ENCODE measurements at regions not wholly inside any gene's neighbourhood (a gene's known extent, or its start where the extent isn't known, plus 50 kb on each side); places are given as distances from the start of the nearest gene placed in this dataset.

- DNase-seq = no peak
Observed at GRCh38 chr3:189502256-189502655, 128.9 kb upstream of the TP63 start.

GRCh38 chr3:189502676-189503257, 128.4 kb upstream of the TP63 start:
- DNase-seq = no peak

GRCh38 chr3:189507856-189508255, 123.3 kb upstream of the TP63 start:
- DNase-seq = no peak

DNA sequence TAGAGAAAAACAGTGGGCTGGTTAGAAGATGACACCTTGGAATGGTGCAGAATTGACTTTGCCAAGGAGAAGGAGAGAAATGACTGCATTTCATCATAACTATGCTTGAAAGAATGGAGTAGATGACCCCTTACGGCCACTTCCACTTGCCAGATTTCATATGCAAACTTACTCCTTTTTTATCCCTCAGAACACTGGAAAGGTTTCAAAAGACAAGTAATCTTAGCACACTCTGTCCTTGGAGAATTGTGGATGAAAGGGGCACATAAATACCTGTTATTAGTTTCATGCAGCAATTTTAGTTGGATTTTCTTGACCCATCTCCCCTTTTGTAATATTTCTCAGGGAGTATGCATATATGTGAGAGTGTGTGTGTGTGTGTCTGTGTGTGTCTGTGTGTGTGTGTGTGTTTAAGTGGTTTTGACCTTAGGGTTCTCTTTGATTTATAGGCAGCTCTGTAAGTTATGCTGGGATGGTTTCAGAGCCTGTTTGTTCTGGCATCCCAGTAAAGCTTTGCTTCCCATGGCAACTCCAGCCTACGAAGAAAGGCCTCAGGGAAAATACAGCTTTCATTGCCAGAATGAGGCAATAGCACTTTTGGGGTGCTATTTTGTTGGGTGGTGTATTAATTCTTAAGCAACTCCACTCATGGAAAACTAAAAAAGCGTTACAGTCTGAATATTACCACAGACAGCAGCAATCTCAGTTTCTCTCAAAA, 122.2 kb upstream of the TP63 start:
- no peak for DNase-seq

GRCh38 chr3:189512039-189512438, 119.2 kb upstream of the TP63 start:
- DNase-seq = no peak

GRCh38 chr3:189512821-189513220, 118.4 kb upstream of the TP63 start:
- DNase-seq = no peak

DNA sequence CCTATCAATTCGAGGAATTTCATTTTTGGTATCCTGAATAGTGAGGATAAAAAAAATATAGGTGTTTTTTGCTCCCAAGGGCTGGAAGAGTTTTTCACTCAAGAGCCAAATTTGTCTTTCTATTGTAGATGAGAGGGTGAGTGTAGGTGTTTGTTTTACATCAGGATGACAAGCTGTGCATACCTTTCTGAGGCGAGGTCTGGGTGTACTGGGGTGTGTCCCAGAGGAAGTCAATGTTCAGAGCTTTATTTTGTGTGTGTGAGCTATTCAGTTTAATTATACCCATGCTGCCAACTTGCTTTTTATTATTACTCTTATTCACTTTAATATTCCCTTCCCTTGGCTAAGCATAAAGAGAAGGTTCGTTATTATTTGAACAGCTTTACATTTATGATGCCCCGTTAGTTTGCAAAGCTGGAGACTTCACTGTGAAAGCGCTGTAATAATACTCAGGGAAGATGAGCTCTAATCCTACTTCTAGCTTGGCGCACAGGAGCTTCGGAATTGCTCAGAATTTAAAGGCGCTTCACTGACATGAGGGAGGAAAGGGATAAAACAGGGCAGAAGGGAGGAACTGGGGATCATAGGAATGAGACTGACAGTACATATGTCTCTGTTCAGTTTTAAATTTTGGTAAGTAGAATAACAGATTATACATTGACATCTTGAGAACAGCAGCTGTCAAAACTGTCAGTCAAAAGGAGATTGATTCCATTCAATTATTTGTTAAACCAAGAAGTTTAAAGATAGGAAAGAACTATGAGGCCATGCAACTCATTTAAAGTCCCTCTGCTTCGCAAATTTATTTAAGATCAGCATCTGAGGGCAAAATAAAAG, 117.7 kb upstream of the TP63 start:
- DNase-seq = no peak

- DNase-seq = no peak
Observed at GRCh38 chr3:189516039-189516438, 115.2 kb upstream of the TP63 start.

- DNase-seq = no peak
Observed at GRCh38 chr3:189517981-189518380, 113.2 kb upstream of the TP63 start.

DNA sequence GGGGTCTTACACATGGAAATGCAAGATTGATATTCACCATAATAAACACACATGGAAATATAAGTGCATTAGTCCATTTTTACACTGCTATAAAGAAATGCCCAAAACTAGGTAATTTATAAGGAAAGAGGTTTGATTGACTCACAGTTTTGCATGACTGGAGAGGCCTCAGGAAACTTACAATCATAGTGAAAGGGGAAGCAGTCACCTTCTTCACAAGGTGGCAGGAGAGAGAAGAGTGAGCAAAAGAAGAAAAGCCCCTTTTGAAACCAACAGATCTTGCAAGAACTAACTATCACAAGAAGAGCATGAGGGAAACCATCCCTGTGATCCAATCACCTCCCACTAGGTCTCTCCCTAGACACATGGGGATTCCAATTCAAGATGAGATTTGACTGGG, 111.7 kb upstream of the TP63 start:
- DNase-seq = no peak

DNA sequence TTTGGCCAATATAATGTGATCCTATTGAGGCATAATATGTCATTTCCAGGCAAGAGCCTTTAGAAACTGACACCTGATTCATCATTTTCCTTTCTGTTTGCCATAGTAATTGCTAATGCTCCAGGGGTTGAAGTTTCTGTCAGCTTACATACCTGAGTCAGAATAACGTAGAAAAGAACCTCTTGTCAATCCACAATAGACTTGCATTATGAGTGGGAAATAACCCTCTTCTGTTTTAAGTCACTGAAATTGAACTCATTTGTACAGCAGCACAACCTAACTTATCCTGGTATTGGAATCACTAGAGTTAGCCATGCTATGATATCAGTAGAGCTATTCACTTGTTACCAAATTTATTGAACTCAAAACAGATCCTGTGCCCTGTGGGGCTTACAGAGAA, 101.7 kb upstream of the TP63 start:
- DNase-seq = no peak

DNA sequence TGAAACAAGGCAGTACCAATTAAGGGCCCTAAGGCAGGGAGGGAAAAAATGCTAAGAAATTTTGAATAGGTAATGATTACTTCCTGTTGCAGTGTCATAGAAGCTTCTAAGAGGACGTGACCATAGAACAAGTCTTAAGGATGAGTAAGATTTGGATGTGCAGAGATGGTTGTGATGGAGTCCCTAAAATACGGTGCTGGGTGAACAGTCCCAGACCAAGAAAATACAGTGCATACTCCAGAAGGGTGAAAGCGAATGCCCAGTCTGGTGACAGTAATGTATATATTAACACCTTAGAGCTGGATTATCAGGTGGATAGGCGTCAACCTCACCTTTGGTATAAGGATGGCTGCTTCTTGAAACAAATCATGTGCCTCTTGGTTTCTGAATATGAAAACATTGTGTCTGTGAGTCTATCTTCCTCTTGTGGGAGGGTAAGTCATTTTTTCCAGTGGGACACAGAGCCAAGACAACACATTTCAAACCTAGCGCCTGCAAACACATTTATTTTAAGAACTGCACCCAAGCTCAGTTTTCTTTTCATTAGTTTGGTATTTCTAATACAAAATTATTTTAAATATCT, 101.2 kb upstream of the TP63 start:
- no peak for DNase-seq

DNA sequence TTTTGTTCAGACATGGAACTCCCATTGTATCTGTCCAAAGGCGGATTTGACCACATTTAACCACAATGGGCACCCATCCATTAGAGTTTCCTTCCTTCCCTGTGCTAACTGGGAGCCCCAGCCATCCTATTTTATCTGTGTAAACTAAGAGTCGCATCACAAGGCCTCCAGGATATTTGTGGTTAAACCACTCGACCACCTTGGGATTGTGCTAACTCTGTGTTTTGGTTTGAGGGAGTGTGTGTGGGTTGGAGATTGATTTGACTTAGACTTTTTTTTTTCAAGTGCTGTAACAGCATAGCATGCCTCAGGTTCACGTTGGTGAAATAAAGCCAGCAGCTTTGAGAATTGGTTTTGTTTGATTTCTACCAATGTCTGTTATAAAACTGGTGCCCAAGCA, 100.4 kb upstream of the TP63 start:
- DNase-seq = no peak

DNA sequence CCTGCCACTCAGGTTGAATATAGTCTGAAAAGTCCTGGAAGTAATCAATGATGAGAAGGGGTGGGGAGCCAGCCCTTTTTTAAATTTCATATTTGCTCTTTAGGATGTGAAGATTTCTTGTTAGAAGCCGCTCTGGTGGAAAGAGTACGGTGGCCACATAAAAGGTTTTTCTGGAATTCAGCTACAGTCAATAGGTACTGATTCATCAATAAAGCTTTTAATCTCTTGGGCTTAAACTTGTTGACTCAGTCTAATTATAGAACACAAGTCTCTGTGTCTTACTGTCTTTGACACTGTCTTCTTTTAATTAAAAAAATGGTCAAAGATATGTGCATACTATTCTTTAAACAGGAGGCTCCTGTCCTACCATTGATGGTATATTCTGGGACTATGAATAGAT, 99.9 kb upstream of the TP63 start:
- no peak for DNase-seq

- no peak for DNase-seq
Observed at GRCh38 chr3:189534531-189534930, 96.7 kb upstream of the TP63 start.

DNA sequence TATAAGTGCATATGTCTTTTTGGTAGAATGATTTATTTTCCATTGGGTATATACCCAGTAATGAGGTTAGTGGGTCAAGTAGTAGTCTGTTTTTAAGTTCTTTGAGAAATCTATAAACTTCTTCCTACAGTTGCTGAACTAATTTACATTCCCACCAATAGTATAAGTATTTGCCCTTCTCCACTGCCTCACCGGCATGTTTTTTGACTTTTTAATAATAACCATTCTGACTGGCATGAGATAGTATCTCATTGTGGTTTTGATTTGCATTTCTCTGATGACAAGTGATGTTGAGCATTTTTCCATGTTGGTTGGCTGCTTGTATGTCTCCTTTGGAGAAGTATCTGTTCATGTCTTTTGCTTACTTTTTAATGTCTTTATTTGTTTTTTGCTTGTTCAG, 94.1 kb upstream of the TP63 start:
- DNase-seq = no peak

GRCh38 chr3:189547448-189547847, 83.7 kb upstream of the TP63 start:
- DNase-seq = no peak

- DNase-seq = no peak
Observed at GRCh38 chr3:189548053-189548452, 83.1 kb upstream of the TP63 start.

DNA sequence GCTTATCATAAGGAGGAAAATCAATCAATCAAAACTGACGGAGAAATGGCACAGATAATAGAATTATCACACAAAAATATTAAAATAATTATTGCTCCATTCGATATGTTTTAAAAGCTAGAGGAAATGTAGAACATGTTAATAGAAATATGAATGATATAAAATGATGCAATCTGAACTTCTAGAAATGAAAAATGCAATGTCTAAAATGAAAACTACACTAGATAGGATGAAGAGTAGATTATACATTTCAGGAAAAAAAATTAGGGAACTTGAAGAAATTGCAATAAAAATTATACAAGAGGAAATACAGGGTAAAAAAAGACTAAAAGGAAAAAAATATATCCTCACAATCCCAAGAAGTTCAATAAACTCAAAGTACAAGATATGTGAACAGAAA, 80.2 kb upstream of the TP63 start:
- DNase-seq = no peak

DNA sequence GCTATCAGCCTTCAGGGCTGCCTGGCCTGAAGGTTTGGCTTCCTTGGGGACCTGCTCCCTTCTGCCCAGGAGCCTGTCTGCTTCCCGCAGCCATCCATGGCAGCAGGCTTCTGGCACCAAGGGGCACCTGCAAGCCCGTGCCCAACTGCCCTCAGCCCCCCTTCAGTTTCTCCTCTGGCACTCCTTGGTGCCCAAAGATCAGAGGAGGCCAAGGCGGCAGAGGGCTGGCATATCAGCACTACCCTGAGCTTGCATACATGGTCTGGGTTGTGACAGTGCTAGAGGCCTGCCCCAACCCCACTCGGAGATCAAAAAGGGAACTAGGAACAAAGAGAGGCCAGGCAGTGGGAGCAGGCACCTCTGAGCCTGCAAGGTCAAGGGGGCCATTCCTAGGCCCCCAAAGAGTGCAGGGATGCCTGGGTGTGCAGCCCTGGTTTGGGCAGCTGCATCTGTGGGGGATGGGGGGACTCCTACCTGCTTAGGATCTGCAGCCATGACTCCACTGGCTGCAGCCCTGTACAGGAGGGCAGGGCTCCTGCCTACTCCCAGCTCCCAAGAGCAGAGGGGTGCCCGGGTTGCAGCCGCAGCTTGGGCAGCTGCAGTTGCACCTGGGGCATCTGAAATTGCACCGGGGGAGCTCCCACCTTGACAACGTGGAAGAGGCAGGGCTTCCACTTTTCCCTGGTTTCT, 76.2 kb upstream of the TP63 start:
- DNase-seq = no peak

DNA sequence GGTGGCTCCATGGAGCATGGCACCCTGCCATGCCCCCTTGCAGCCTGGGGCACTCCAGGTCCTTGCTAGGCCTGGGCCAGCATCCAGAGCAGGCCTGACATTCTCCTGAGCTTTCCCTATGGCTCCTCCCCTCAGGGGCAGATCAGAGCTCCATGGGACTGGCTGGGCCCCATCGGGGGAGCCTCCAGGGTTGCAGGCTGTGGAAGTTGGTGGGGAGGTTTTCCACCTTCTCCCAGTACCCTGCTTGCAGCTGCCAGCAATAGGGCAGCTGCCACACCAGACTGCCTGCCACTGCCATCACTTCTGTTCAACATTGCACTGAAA, 75.7 kb upstream of the TP63 start:
- DNase-seq = no peak

DNA sequence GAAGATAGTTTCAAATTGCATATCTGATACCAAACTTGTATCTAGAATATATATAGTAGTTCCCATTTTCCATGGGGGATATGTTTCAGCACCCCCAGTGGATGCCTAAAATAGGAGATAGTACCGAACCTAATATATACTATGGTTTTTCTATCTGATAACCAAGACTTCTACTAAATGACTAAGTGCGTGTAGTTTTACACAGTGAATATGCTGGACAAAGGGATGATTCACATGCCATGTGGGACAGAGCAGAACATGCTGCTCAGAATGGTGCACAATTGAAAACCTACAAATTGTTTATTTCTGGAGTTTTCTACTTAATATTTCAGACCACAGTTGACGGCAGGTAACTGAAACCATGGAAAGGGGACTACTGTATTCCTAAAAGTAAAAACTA, 73.4 kb upstream of the TP63 start:
- no peak for DNase-seq

DNA sequence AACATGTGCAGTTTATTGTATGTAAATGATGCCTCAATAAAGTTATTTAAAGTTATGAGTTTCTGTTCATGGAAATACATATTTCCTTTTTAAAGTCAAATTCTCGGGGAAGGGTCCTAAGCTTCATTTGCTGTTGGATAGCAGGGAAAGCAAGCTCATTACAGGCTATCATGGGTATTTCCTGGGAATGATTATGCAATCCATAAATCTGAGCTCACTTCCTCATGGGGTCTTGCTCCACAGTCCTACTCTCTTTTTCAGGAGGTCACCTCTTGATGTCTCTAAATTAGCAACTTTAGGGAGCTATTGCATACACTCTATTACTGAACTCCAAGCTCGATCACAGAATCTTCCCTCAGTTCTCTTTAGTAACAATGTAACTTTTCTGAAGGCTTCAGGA, 69.9 kb upstream of the TP63 start:
- DNase-seq = no peak

Measured in NCI-H1417 treated with DMSO at 0.1 percent for 48 hours (cell line).